K562 (cell line): ENCODE measurements at regions not wholly inside any gene's neighbourhood (a gene's known extent, or its start where the extent isn't known, plus 50 kb on each side); places are given as distances from the start of the nearest gene placed in this dataset.

Experiments
- ATAC-seq: fragments of 200-7000 bp; cut with Tn5 transposase; 3 replicates; pipeline ENCODE4 v1.9.1; 2020; ENCODE audit warnings: moderate library complexity
- BruUV-seq: library from RNA; stranded (reverse); fragments of 400-500 nt; replicated peaks from 2 replicates; lab custom pipeline; 2021; lab: Mats Ljungman, UMichigan
- CTCF ChIA-PET: fragments of 300-600 bp; formaldehyde crosslinking; extraction: SDS; loops from one replicate; lab custom pipeline; 2021; ENCODE audit warnings: low intra/inter-chr PET ratio; lab: Yijun Ruan, JAX
- POLR2A ChIA-PET: fragments of 300-600, 350-650 bp; sonication (Branson Sonifier 250); formaldehyde crosslinking; extraction: SDS; loops from one replicate; lab custom pipeline; 2021; ENCODE audit warnings: antibody characterized with exemption, inconsistent platforms; lab: Yijun Ruan, JAX
- DNase-seq, 4 experiments: peaks; one replicate each; pipeline versions ENCODE4 v3.0.0 to v3.0.0-alpha.2; 2011 to 2018; ENCODE audit warnings: low spot score in 3 of 4, mixed read lengths in 3 of 4; ENCODE audit errors: extremely low read depth in 1 of 4
- FAIRE-seq: peaks from 2 replicates; lab custom pipeline; 2011; peaks lifted over from hg19 to GRCh38; lab: Jason Lieb, UNC
- H2AFZ ChIP-seq: 2 replicates; pipeline ENCODE4 v1.6.0; 2011; ENCODE audit warnings: low read depth, low read length, control low read depth, inconsistent platforms
- H3K27ac ChIP-seq: fragments of 200-600 bp; 3 replicates; pipeline ENCODE4 v1.8.0; 2011; ENCODE audit warnings: low read depth, mild to moderate bottlenecking, control low read depth, inconsistent platforms, low read length, moderate library complexity, mixed read lengths; ENCODE audit errors: extremely low read depth
- H3K27me3 ChIP-seq, 2 experiments: fragments of 300-600 bp in 1 of 2; 2 replicates in 1 of 2; 3 replicates in 1 of 2; pipeline versions ENCODE4 v1.6.0 to v1.8.0; 2011; ENCODE audit warnings: inconsistent platforms in 2 of 2, low read length in 2 of 2, mild to moderate bottlenecking in 1 of 2, mixed read lengths in 1 of 2, moderate library complexity in 1 of 2; ENCODE audit not compliant: control insufficient read depth in 2 of 2, insufficient read depth in 2 of 2
- H3K36me3 ChIP-seq: fragments of 300-600 bp; 3 replicates; pipeline ENCODE4 v1.8.0; 2011; ENCODE audit warnings: mild to moderate bottlenecking, low read length, inconsistent platforms; ENCODE audit not compliant: control insufficient read depth, insufficient read depth
- H3K4me1 ChIP-seq, 2 experiments: fragments of 200-600 bp in 1 of 2; replicated peaks in 1 of 2; 2 replicates in 1 of 2; 3 replicates in 1 of 2; pipeline versions ENCODE4 v1.5.1 to v1.8.0; 2011; ENCODE audit warnings: inconsistent platforms in 2 of 2, low read length in 2 of 2, mild to moderate bottlenecking in 1 of 2, mixed read lengths in 1 of 2, moderate library complexity in 1 of 2; ENCODE audit not compliant: control insufficient read depth in 2 of 2, insufficient read depth in 2 of 2
- H3K4me2 ChIP-seq: 2 replicates; pipeline ENCODE4 v1.6.1; 2011; ENCODE audit warnings: low read length, control low read depth, inconsistent platforms, mixed read lengths; ENCODE audit not compliant: insufficient read depth
- H3K4me3 ChIP-seq: fragments of 200-600 bp; sonication (generic), shearing (Covaris generic); 2 replicates; pipeline ENCODE4 v1.5.1; 2016; ENCODE audit warnings: control low read depth, inconsistent platforms
- H3K79me2 ChIP-seq: fragments of 200-600 bp; 3 replicates; pipeline ENCODE4 v1.8.0; 2011; ENCODE audit warnings: low read length, inconsistent platforms; ENCODE audit not compliant: control insufficient read depth, insufficient read depth
- H3K9ac ChIP-seq, 2 experiments: 2 replicates each; pipeline versions ENCODE4 v1.6.0 to v1.6.1; 2011; ENCODE audit warnings: low read depth in 2 of 2, low read length in 2 of 2, control low read depth in 1 of 2, inconsistent platforms in 1 of 2, mild to moderate bottlenecking in 1 of 2, mixed read lengths in 1 of 2; ENCODE audit not compliant: insufficient read depth in 1 of 2
- H3K9me1 ChIP-seq: one replicate; pipeline ENCODE4 v1.6.0; 2011; ENCODE audit warnings: inconsistent platforms, mild to moderate bottlenecking, low read length, moderate library complexity; ENCODE audit not compliant: control insufficient read depth, insufficient read depth
- H3K9me3 ChIP-seq: replicated peaks from 2 replicates; pipeline ENCODE4 v1.5.1; 2011; ENCODE audit warnings: low read depth, low read length, inconsistent platforms; ENCODE audit not compliant: control insufficient read depth, insufficient read depth
- H4K20me1 ChIP-seq: replicated peaks from 2 replicates; pipeline ENCODE4 v1.6.1; 2011; ENCODE audit warnings: low read length, inconsistent platforms, mixed read lengths; ENCODE audit not compliant: control insufficient read depth, insufficient read depth
- COPS2 ChIP-seq: fragments of 450-650 bp; conservative IDR thresholded peaks from 2 replicates; pipeline ENCODE4 v1.6.1; 2016; ENCODE audit warnings: mild to moderate bottlenecking, moderate library complexity
- GABPA ChIP-seq: fragments of 200-800 bp; sonication (Bioruptor generic); conservative IDR thresholded peaks from 2 replicates; pipeline ENCODE4 v1.6.1; 2016; ENCODE audit warnings: low read depth, missing genetic modification characterization, missing compliant biosample characterization
- NFIC ChIP-seq: fragments of 450-650 bp; IDR thresholded peaks from 2 replicates; pipeline ENCODE4 v1.6.1; 2017; ENCODE audit warnings: mild to moderate bottlenecking, inconsistent platforms
- NFYB ChIP-seq: IDR thresholded peaks from 2 replicates; pipeline ENCODE4 v1.6.1; 2011; ENCODE audit warnings: mild to moderate bottlenecking, moderate library complexity; ENCODE audit not compliant: insufficient read length; ENCODE audit errors: extremely low read depth
- RAD51 ChIP-seq: fragments of 450-650 bp; IDR thresholded peaks from 2 replicates; pipeline ENCODE4 v1.7.1; 2016; ENCODE audit warnings: low read depth, mild to moderate bottlenecking, borderline replicate concordance
- ZNF263 ChIP-seq: sonication (generic); formaldehyde crosslinking; IDR thresholded peaks from 2 replicates; pipeline ENCODE4 v1.8.0; 2022; ENCODE audit warnings: mild to moderate bottlenecking, missing genetic modification reagents, borderline replicate concordance
- ZNF561 ChIP-seq: fragments of 450-650 bp; formaldehyde crosslinking; conservative IDR thresholded peaks from 2 replicates; pipeline ENCODE4 v1.4.0; 2020; ENCODE audit warnings: mild to moderate bottlenecking, moderate library complexity
- WGBS: fragments of 100-300 bp; shearing (Covaris generic); methylation state at CpG from one replicate; pipeline ENCODE4 v1.1.6; 2016; ENCODE audit warnings: low coverage, mixed read lengths; ENCODE audit not compliant: insufficient coverage; ENCODE audit errors: missing lambda C conversion rate; 5-methylcytosine and 5-hydroxymethylcytosine counted together
- in situ Hi-C: fragments of 300-500 bp; cut with MboI; formaldehyde crosslinking; loops from 4 replicates; pipeline ENCODE4 v1.15.0; 2018; ENCODE audit warnings: inconsistent platforms, mixed read lengths
- intact Hi-C: fragments of 100-400 bp; cut with micrococcal nuclease; formaldehyde crosslinking; loops from 2 replicates; pipeline ENCODE4 v1.14.2; 2022
- TF ChIP-seq, protein P1 (sequence below): sonication (generic); formaldehyde crosslinking; IDR thresholded peaks from 2 replicates; pipeline ENCODE4 v1.8.1; 2022; ENCODE audit warnings: missing genetic modification reagents
- TF ChIP-seq, protein P2 (sequence below): fragments of 450-650 bp; IDR thresholded peaks from 2 replicates; pipeline ENCODE4 v1.6.1; 2018; ENCODE audit warnings: mild to moderate bottlenecking, low read depth; ENCODE audit not compliant: partially characterized antibody

DNA sequence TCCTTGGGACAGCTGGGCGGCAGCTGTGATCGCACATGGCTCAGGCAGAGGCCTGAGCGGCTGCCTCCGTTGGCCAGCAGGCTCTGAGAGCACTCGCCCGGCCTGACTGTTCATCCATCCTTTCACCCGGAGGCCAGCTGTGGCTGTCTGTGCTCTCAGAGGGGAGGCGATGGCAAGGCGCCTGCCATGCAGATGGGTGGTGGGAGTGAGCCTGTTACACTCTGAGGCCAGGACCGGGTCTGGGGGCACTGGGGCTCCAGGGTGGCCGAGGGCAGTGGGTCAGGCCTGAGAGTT, 292.3 kb downstream of the TMEM121 start (continued):
- TF ChIP-seq, protein P1, sequence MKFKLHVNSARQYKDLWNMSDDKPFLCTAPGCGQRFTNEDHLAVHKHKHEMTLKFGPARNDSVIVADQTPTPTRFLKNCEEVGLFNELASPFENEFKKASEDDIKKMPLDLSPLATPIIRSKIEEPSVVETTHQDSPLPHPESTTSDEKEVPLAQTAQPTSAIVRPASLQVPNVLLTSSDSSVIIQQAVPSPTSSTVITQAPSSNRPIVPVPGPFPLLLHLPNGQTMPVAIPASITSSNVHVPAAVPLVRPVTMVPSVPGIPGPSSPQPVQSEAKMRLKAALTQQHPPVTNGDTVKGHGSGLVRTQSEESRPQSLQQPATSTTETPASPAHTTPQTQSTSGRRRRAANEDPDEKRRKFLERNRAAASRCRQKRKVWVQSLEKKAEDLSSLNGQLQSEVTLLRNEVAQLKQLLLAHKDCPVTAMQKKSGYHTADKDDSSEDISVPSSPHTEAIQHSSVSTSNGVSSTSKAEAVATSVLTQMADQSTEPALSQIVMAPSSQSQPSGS (CRISPR knock-in tag) = no peak
- TF ChIP-seq, protein P2, sequence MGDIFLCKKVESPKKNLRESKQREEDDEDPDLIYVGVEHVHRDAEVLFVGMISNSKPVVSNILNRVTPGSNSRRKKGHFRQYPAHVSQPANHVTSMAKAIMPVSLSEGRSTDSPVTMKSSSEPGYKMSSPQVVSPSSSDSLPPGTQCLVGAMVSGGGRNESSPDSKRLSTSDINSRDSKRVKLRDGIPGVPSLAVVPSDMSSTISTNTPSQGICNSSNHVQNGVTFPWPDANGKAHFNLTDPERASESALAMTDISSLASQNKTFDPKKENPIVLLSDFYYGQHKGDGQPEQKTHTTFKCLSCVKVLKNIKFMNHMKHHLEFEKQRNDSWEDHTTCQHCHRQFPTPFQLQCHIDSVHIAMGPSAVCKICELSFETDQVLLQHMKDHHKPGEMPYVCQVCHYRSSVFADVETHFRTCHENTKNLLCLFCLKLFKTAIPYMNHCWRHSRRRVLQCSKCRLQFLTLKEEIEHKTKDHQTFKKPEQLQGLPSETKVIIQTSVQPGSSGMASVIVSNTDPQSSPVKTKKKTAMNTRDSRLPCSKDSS = no peak
- no peak for TF ChIP-seq COPS2
- no peak for TF ChIP-seq ZNF263 (CRISPR knock-in tag)
- no peak for TF ChIP-seq NFYB
- no peak for TF ChIP-seq RAD51
- no peak for TF ChIP-seq GABPA (tag)

DNA sequence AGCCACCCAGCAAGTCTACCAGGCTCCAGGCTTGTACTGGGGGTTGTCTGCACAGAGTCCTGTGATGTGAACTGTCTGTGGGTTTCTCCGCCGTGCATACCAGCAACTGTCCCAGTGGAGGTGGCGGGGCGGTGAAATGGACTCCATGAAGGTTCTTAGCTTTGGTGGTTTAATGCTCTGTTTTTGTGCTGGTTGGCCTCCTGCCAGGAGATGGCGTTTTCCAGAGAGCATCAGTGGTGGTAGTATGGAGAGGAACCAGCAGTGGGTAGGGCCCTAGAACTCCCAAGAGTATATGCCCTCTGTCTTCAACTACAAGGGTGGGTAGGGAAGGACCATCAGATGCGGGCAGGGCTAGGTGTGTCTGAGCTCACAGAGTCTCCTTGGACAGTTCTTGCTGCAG, 303.8 kb downstream of the TMEM121 start:
- H4K20me1 ChIP-seq = no peaks in the 10 kb centered on the region
- ATAC-seq = no peak
- no peak overlapping the region for H3K27ac ChIP-seq
- in situ Hi-C loops (no loop called here), intact Hi-C loops (no loop called here)
- no peak for TF ChIP-seq ZNF561 (CRISPR knock-in tag)
- peak; percentile 51 for TF ChIP-seq NFIC
- H3K27me3 ChIP-seq = no peaks in the 10 kb centered on the region
- ChIA-PET POLR2A (interaction anchor here (0.6 kb wide), 1 partner anchor 121 kb away, joined by 3 read pairs; no protein-coding TSS in a partner anchor), CTCF (no interaction called here)
- H3K79me2 ChIP-seq = no peaks in the 10 kb centered on the region
- H3K9ac ChIP-seq = no peak overlapping the region
- no peaks in the 10 kb centered on the region for H3K4me1 ChIP-seq
- no peaks in the 10 kb centered on the region for H3K9me1 ChIP-seq
- WGBS = 0% methylated on average over 6 of the region's 6 CpGs
- no peak for DNase-seq
- no peak overlapping the region for H3K4me3 ChIP-seq
- H2AFZ ChIP-seq = no peak overlapping the region
- H3K36me3 ChIP-seq = no peaks in the 10 kb centered on the region
- no peaks in the 10 kb centered on the region for H3K9me3 ChIP-seq
- no peak overlapping the region for H3K4me2 ChIP-seq
- BruUV-seq = no TSS peak
- FAIRE-seq = no peak
